ENCODE measurements at regions not wholly inside any gene's neighbourhood (a gene's known extent, or its start where the extent isn't known, plus 50 kb on each side); places are given as distances from the start of the nearest gene placed in this dataset.

DNA sequence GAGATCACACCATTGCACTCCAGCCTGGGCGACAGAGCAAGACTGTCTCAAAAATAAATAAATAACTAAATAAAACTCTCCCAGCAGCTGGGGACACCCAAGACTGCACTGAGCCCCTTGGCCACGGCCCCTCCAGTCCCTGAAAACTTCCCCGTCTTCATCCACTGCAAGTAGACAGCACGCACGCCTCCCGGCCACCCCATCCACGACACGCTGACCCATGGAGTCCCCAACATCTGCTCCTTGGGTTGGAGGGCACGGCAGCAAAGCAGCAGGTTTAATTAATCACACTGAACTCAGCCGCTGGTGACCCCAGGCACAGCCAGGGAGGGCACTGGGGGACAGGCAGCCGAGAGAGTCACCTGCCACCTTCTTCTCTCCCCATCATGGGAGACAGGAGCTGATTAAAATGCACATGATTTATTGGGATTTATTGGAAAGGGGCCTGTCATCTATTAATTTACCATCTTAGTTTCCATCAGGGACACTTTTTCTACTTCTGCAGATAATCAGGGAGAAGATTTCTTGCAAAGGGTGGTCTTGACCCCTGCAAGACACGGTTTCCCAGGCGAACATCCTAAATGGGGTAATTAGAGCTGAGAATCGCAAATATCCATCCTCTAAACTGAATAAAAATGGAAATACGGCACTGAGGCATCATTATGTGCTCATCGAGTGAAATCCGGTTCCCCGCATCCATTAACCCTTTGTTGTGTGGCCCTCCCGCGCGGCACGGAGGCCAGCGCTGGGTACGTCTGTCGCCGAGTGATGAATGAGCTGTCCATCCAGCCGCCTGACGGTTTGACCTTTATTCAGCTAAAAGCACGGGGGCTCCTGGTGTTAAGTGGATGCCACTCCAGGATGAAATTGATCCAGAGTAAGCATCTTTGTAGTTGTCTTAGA lies 178.3 kb downstream of the BRD1 start:
- TF ChIP-seq, protein P1, sequence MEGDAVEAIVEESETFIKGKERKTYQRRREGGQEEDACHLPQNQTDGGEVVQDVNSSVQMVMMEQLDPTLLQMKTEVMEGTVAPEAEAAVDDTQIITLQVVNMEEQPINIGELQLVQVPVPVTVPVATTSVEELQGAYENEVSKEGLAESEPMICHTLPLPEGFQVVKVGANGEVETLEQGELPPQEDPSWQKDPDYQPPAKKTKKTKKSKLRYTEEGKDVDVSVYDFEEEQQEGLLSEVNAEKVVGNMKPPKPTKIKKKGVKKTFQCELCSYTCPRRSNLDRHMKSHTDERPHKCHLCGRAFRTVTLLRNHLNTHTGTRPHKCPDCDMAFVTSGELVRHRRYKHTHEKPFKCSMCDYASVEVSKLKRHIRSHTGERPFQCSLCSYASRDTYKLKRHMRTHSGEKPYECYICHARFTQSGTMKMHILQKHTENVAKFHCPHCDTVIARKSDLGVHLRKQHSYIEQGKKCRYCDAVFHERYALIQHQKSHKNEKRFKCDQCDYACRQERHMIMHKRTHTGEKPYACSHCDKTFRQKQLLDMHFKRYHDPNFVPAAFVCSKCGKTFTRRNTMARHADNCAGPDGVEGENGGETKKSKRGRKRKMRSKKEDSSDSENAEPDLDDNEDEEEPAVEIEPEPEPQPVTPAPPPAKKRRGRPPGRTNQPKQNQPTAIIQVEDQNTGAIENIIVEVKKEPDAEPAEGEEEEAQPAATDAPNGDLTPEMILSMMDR (conservative IDR thresholded peaks at IDR 0.05; ENCODE audit: low read length) = no peak
- no peak for TF ChIP-seq EZH2phosphoT487 (IDR thresholded peaks at IDR 0.05; ENCODE audit: borderline replicate concordance)

DNA sequence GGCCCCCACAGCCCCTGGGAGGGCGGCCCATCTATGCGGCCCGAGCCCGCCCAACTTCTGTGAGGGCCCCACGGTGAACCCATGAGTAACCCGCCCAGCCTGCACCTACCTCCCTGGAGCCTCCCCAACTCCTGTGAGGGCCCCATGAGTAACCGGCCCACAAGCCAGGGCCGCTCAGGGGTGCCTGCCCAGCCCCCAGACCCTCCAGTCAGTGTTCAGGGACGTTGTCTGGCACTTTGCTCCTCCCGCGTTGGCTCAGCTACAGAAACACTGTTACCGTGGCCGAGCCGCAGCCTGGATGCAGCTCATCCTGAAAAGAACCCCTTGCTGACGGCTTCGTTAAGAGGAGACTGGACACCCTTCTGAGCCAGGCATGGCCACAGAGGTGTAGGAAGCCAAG lies 179.6 kb downstream of the BRD1 start:
- Histone ChIP-seq H4K20me1 (ENCODE audit: insufficient read depth, low read length, poor library complexity, severe bottlenecking) (peaks cover 24% of the 10 kb centered on the region), H3K9ac (ENCODE audit: low read depth, low read length, poor library complexity, severe bottlenecking) (no peak overlapping the region), H3K4me2 (ENCODE audit: low read depth, low read length, poor library complexity, severe bottlenecking) (no peak overlapping the region), H3K27me3 (ENCODE audit: insufficient read depth, low read length, poor library complexity, severe bottlenecking) (no peaks in the 10 kb centered on the region), H3K9me2 (replicated peaks; ENCODE audit: low read depth, low read length) (no peaks in the 10 kb centered on the region), H3F3A (ENCODE audit: low read depth) (no peaks in the 10 kb centered on the region), H3K4me3 (ENCODE audit: low read length, poor library complexity, severe bottlenecking) (no peak overlapping the region), H2AFZ (ENCODE audit: low read length) (no peak overlapping the region), H3K4me1 (ENCODE audit: insufficient read depth, low read length, poor library complexity, severe bottlenecking) (peaks cover 13% of the 10 kb centered on the region), H3K36me3 (ENCODE audit: insufficient read depth, low read length) (peaks cover 8% of the 10 kb centered on the region; the same call in 1 of the 2 replicates), H3K79me2 (ENCODE audit: insufficient read depth, low read length) (peaks cover 97% of the 10 kb centered on the region), H3K9me3 (ENCODE audit: insufficient read depth, low read depth, low read length) (no peaks in the 10 kb centered on the region)
- no peak for TF ChIP-seq EZH2phosphoT487 (IDR thresholded peaks at IDR 0.05; ENCODE audit: borderline replicate concordance)
- TF ChIP-seq, protein P1 (conservative IDR thresholded peaks at IDR 0.05; ENCODE audit: low read length) = no peak; the same call in 1 of the 2 replicates

More for the DNA sequence above, 178.3 kb downstream of the BRD1 start:
- Histone ChIP-seq H3K36me3 (ENCODE audit: insufficient read depth, low read length) (peaks cover 8% of the 10 kb centered on the region; the same call in 1 of the 2 replicates), H3K27me3 (ENCODE audit: insufficient read depth, low read length, poor library complexity, severe bottlenecking) (no peaks in the 10 kb centered on the region), H3F3A (ENCODE audit: low read depth) (no peaks in the 10 kb centered on the region), H3K9me2 (replicated peaks; ENCODE audit: low read depth, low read length) (no peaks in the 10 kb centered on the region), H3K4me1 (ENCODE audit: insufficient read depth, low read length, poor library complexity, severe bottlenecking) (peaks cover 26% of the 10 kb centered on the region), H2AFZ (ENCODE audit: low read length) (no peak overlapping the region), H3K4me3 (ENCODE audit: low read length, poor library complexity, severe bottlenecking) (no peak overlapping the region), H3K4me2 (ENCODE audit: low read depth, low read length, poor library complexity, severe bottlenecking) (no peak overlapping the region), H4K20me1 (ENCODE audit: insufficient read depth, low read length, poor library complexity, severe bottlenecking) (peaks cover 28% of the 10 kb centered on the region), H3K9ac (ENCODE audit: low read depth, low read length, poor library complexity, severe bottlenecking) (no peak overlapping the region), H3K79me2 (ENCODE audit: insufficient read depth, low read length) (peaks cover 97% of the 10 kb centered on the region), H3K9me3 (ENCODE audit: insufficient read depth, low read depth, low read length) (no peaks in the 10 kb centered on the region)

DNA sequence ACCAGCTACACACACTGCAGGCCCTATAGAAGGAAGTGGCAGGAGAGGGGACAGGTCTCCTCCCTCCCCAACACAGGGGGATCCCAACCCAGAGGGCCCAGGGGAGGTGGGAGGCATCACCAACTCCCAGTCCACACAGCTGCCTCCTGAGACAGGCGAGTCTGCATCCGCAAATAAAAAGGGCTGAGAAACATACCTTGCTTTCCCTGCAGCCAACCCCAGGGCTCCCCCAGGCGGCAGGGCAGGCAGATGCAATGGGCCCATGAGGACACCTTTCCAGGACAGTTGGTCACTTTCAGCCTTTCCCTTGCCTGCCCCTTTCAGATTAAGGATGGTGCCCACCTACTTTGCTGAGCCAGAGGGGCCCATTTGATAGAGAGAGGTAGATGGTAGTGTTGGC lies 180.0 kb downstream of the BRD1 start:
- Histone ChIP-seq H3K79me2 (ENCODE audit: insufficient read depth, low read length) (peaks cover 98% of the 10 kb centered on the region), H3K36me3 (ENCODE audit: insufficient read depth, low read length) (peaks cover 8% of the 10 kb centered on the region; the same call in 1 of the 2 replicates), H3K9me3 (ENCODE audit: insufficient read depth, low read depth, low read length) (no peaks in the 10 kb centered on the region), H3K4me3 (ENCODE audit: low read length, poor library complexity, severe bottlenecking) (no peak overlapping the region), H3K4me1 (ENCODE audit: insufficient read depth, low read length, poor library complexity, severe bottlenecking) (peaks cover 13% of the 10 kb centered on the region), H3F3A (ENCODE audit: low read depth) (no peaks in the 10 kb centered on the region), H2AFZ (ENCODE audit: low read length) (no peak overlapping the region), H3K27me3 (ENCODE audit: insufficient read depth, low read length, poor library complexity, severe bottlenecking) (no peaks in the 10 kb centered on the region), H3K4me2 (ENCODE audit: low read depth, low read length, poor library complexity, severe bottlenecking) (no peak overlapping the region), H4K20me1 (ENCODE audit: insufficient read depth, low read length, poor library complexity, severe bottlenecking) (peaks cover 24% of the 10 kb centered on the region), H3K9ac (ENCODE audit: low read depth, low read length, poor library complexity, severe bottlenecking) (no peak overlapping the region), H3K9me2 (replicated peaks; ENCODE audit: low read depth, low read length) (no peaks in the 10 kb centered on the region)
- TF ChIP-seq EZH2phosphoT487 (IDR thresholded peaks at IDR 0.05; ENCODE audit: borderline replicate concordance) = no peak
- TF ChIP-seq, protein P1 (conservative IDR thresholded peaks at IDR 0.05; ENCODE audit: low read length) = no peak; the same call in 1 of the 2 replicates
